ENCODE measurements at regions not wholly inside any gene's neighbourhood (a gene's known extent, or its start where the extent isn't known, plus 50 kb on each side); places are given as distances from the start of the nearest gene placed in this dataset.

DNA sequence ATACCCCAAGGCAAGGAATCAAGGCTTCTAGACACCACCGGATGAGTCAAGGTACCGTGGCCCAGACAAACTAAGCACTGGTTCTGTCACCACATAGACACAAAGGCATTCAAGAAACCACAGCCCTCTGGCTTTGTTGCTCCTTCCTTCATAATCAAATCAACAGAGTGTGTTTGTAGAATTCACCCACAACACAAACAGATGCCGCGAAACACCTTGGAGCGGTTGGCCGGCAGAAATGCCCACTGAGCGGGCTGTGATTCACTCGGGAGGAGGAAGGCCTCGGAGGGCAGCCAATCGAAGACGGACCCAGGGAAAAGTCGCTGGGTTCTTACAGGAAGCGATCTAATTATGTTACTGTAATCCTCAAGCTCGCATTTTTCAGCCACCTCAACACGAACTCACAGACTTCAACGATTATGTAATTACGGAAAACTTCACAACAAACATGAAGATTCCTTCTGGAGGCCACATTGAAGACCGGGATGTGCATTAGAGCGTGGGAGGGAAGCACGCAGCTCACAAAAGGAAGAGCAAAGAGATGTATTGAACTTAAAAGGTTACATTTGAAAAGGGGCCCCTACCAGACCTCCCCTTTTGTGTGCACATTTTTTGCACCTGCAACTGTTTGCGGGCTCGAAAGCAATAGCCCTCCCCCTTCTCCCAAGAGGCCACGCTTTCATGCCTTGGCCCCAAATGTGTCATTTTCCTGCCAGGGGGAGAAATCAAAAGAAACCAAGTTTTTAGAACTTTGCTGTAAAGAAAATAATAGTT, 184.7 kb upstream of the PREP start:
- Histone ChIP-seq H3K9me3 (ENCODE audit: insufficient read depth, low read length) (no peaks in the 10 kb centered on the region), H3K4me1 (ENCODE audit: insufficient read depth, insufficient read length) (no peaks in the 10 kb centered on the region), H3K36me3 (ENCODE audit: insufficient read depth, insufficient read length, low read length) (no peaks in the 10 kb centered on the region), H3K9ac (ENCODE audit: insufficient read length, low read depth) (no peak overlapping the region), H3K27me3 (ENCODE audit: insufficient read depth, insufficient read length) (no peaks in the 10 kb centered on the region), H3K4me3 (ENCODE audit: insufficient read length, low read depth) (no peak overlapping the region)
- TF ChIP-seq YY1 (IDR thresholded peaks at IDR 0.05; ENCODE audit: insufficient read depth, insufficient read length): no peak
- no peak for TF ChIP-seq ZNF274 (IDR thresholded peaks at IDR 0.05; ENCODE audit: low read depth, low read length)
- no peak for TF ChIP-seq SUZ12 (IDR thresholded peaks at IDR 0.05; ENCODE audit: extremely low read depth, insufficient read depth, insufficient read length)
- DNase-seq (ENCODE audit: low read depth, low spot score): no peak

DNA sequence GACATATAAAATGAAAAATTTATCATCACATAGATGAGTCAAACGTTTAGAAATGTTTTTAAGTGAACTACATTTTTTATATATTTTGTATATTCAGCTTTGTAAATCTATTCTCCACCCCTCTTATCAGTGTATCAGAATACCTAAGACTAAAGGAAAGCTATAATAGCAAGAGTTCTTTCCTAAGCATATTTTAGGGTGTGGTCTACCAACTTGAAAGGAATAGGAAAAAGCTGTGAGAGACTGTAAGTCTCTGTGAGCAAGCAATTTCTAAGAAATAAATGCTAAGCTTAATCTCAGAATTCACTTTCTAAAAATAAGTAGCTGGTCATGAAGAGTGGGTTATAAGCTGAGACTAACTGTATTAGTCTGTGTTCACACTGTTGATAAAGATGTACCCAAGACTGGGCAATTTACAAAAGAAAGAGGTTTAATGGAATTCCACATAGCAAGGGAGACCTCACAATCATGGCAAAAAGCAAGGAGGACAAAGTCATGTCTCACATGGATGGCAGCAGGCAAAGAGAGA, 175.4 kb upstream of the PREP start:
- H3K9me3 ChIP-seq (ENCODE audit: insufficient read depth, low read length): no peaks in the 10 kb centered on the region
- H3K4me1 ChIP-seq (ENCODE audit: insufficient read depth, insufficient read length): no peaks in the 10 kb centered on the region
- no peak overlapping the region for H3K9ac ChIP-seq (ENCODE audit: insufficient read length, low read depth)
- H3K4me3 ChIP-seq (ENCODE audit: insufficient read length, low read depth): no peak overlapping the region
- no peaks in the 10 kb centered on the region for H3K36me3 ChIP-seq (ENCODE audit: insufficient read depth, insufficient read length, low read length)
- DNase-seq (ENCODE audit: low read depth, low spot score): no peak
- TF ChIP-seq SUZ12 (IDR thresholded peaks at IDR 0.05; ENCODE audit: extremely low read depth, insufficient read depth, insufficient read length): no peak
- TF ChIP-seq YY1 (IDR thresholded peaks at IDR 0.05; ENCODE audit: insufficient read depth, insufficient read length): no peak
- TF ChIP-seq ZNF274 (IDR thresholded peaks at IDR 0.05; ENCODE audit: low read depth, low read length): no peak
- H3K27me3 ChIP-seq (ENCODE audit: insufficient read depth, insufficient read length): no peaks in the 10 kb centered on the region

DNA sequence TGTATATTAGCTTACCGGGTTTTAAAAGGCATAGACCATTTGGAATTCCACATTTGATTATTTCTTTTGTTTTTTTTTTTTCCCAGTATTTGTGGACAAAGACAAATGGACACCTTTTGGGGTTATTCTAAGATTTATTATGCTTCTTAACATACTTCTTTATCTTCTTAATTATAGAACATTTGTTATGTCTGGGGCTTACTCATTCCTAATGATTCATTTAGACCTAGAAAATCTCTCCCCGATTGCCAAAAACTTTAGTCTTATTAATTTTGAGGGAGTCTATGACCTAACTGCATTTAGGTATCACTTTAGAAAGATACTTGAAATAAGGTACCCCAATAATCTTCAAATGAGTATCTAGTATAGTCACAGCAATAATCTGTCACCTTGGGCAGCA, 170.7 kb upstream of the PREP start:
- H3K36me3 ChIP-seq (ENCODE audit: insufficient read depth, insufficient read length, low read length): no peaks in the 10 kb centered on the region
- H3K27me3 ChIP-seq (ENCODE audit: insufficient read depth, insufficient read length): no peaks in the 10 kb centered on the region
- no peak for DNase-seq (ENCODE audit: low read depth, low spot score)
- no peak overlapping the region for H3K4me3 ChIP-seq (ENCODE audit: insufficient read length, low read depth)
- TF ChIP-seq YY1 (IDR thresholded peaks at IDR 0.05; ENCODE audit: insufficient read depth, insufficient read length): no peak
- TF ChIP-seq SUZ12 (IDR thresholded peaks at IDR 0.05; ENCODE audit: extremely low read depth, insufficient read depth, insufficient read length): no peak
- no peak for TF ChIP-seq ZNF274 (IDR thresholded peaks at IDR 0.05; ENCODE audit: low read depth, low read length)
- no peaks in the 10 kb centered on the region for H3K9me3 ChIP-seq (ENCODE audit: insufficient read depth, low read length)
- no peak overlapping the region for H3K9ac ChIP-seq (ENCODE audit: insufficient read length, low read depth)
- no peaks in the 10 kb centered on the region for H3K4me1 ChIP-seq (ENCODE audit: insufficient read depth, insufficient read length)

DNA sequence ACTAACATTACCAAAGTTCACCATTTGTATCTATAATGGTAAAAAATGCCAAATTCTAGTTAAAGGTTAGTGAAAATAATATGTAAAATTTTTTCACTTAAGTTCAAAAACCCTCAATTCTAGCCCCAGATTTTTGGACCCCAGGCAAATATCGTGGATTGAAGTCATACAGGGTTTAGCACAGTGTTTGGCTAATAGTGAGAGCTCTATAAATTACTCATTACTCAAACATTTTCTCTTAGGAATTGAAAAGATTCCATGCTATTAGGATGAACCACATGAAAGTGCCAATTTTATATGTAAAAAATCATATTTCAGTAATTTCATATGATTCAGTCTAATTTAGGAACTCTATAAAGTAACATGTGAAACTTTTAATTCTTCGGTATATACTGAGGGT, 170.3 kb upstream of the PREP start:
- no peaks in the 10 kb centered on the region for H3K36me3 ChIP-seq (ENCODE audit: insufficient read depth, insufficient read length, low read length)
- H3K27me3 ChIP-seq (ENCODE audit: insufficient read depth, insufficient read length): no peaks in the 10 kb centered on the region
- no peak overlapping the region for H3K4me3 ChIP-seq (ENCODE audit: insufficient read length, low read depth)
- H3K9ac ChIP-seq (ENCODE audit: insufficient read length, low read depth): no peak overlapping the region
- DNase-seq (ENCODE audit: low read depth, low spot score): no peak
- no peaks in the 10 kb centered on the region for H3K4me1 ChIP-seq (ENCODE audit: insufficient read depth, insufficient read length)
- no peaks in the 10 kb centered on the region for H3K9me3 ChIP-seq (ENCODE audit: insufficient read depth, low read length)
- no peak for TF ChIP-seq YY1 (IDR thresholded peaks at IDR 0.05; ENCODE audit: insufficient read depth, insufficient read length)
- no peak for TF ChIP-seq ZNF274 (IDR thresholded peaks at IDR 0.05; ENCODE audit: low read depth, low read length)
- TF ChIP-seq SUZ12 (IDR thresholded peaks at IDR 0.05; ENCODE audit: extremely low read depth, insufficient read depth, insufficient read length): no peak

DNA sequence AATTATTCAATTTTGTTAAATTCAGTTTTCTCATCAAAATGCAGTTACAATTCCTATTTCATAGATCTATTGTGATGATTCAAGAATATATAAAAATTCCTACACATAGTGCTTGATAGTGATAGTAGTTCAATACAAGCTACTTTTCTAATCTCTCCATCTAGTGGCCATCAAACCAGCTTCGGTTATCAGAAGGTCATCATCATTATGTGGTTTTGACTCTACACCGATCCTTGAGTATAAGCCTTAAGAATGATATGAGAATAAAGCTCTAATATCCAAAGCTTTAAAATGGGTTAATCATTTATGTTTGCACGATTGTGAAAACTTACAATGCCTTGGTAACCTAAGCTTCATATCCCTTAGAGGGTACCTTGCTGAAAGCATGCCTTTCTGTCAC, 167.5 kb upstream of the PREP start:
- no peaks in the 10 kb centered on the region for H3K9me3 ChIP-seq (ENCODE audit: insufficient read depth, low read length)
- H3K4me1 ChIP-seq (ENCODE audit: insufficient read depth, insufficient read length): no peaks in the 10 kb centered on the region
- no peak overlapping the region for H3K9ac ChIP-seq (ENCODE audit: insufficient read length, low read depth)
- no peak for DNase-seq (ENCODE audit: low read depth, low spot score)
- no peak for TF ChIP-seq YY1 (IDR thresholded peaks at IDR 0.05; ENCODE audit: insufficient read depth, insufficient read length)
- no peak for TF ChIP-seq SUZ12 (IDR thresholded peaks at IDR 0.05; ENCODE audit: extremely low read depth, insufficient read depth, insufficient read length)
- no peak for TF ChIP-seq ZNF274 (IDR thresholded peaks at IDR 0.05; ENCODE audit: low read depth, low read length)
- H3K36me3 ChIP-seq (ENCODE audit: insufficient read depth, insufficient read length, low read length): no peaks in the 10 kb centered on the region
- no peaks in the 10 kb centered on the region for H3K27me3 ChIP-seq (ENCODE audit: insufficient read depth, insufficient read length)
- no peak overlapping the region for H3K4me3 ChIP-seq (ENCODE audit: insufficient read length, low read depth)

DNA sequence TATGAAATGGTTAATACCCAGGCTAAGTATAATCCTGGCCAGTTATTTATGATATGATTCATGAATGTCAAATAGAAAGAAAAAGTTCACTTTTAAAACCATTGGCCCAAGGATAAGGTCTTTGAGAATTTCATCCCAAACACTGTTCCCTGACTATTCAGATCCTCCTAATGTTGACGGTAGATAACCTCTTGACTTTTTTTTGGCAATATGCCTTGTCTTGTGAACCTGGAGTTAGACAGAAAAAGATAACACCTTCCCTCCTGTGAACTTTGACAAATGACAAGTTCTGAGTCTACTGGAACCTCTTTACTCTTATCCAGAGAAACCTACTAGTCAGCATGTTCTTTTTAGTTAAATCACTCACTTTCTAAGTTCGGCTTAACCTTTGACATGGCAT, 166.8 kb upstream of the PREP start:
- H3K4me1 ChIP-seq (ENCODE audit: insufficient read depth, insufficient read length): no peaks in the 10 kb centered on the region
- no peaks in the 10 kb centered on the region for H3K36me3 ChIP-seq (ENCODE audit: insufficient read depth, insufficient read length, low read length)
- TF ChIP-seq ZNF274 (IDR thresholded peaks at IDR 0.05; ENCODE audit: low read depth, low read length): no peak
- TF ChIP-seq SUZ12 (IDR thresholded peaks at IDR 0.05; ENCODE audit: extremely low read depth, insufficient read depth, insufficient read length): no peak
- H3K9ac ChIP-seq (ENCODE audit: insufficient read length, low read depth): no peak overlapping the region
- H3K27me3 ChIP-seq (ENCODE audit: insufficient read depth, insufficient read length): no peaks in the 10 kb centered on the region
- DNase-seq (ENCODE audit: low read depth, low spot score): no peak
- no peak overlapping the region for H3K4me3 ChIP-seq (ENCODE audit: insufficient read length, low read depth)
- no peaks in the 10 kb centered on the region for H3K9me3 ChIP-seq (ENCODE audit: insufficient read depth, low read length)

DNA sequence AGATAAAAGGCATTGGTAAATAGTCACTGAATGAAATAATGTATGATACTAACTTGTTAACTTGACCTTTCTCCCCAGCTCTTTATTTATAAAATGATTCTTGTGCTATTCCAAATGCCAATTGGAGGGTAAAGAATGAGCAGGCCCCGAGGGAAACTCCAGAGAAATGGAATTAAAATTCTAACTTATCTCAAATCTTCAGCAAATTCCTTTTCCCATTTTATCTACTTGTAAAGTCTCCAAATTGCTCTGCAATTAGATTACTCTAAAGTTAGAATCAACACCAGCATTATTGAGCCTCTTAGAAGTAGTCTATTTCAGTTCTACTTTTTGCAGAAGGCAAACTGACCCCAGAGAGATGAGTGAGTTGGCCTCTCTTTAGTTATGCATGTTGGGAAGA, 165.9 kb upstream of the PREP start:
- no peaks in the 10 kb centered on the region for H3K36me3 ChIP-seq (ENCODE audit: insufficient read depth, insufficient read length, low read length)
- TF ChIP-seq ZNF274 (IDR thresholded peaks at IDR 0.05; ENCODE audit: low read depth, low read length): no peak
- no peak for TF ChIP-seq YY1 (IDR thresholded peaks at IDR 0.05; ENCODE audit: insufficient read depth, insufficient read length)
- TF ChIP-seq SUZ12 (IDR thresholded peaks at IDR 0.05; ENCODE audit: extremely low read depth, insufficient read depth, insufficient read length): no peak
- no peaks in the 10 kb centered on the region for H3K9me3 ChIP-seq (ENCODE audit: insufficient read depth, low read length)
- no peak for DNase-seq (ENCODE audit: low read depth, low spot score)
- no peak overlapping the region for H3K9ac ChIP-seq (ENCODE audit: insufficient read length, low read depth)
- H3K4me1 ChIP-seq (ENCODE audit: insufficient read depth, insufficient read length): no peaks in the 10 kb centered on the region
- H3K27me3 ChIP-seq (ENCODE audit: insufficient read depth, insufficient read length): no peaks in the 10 kb centered on the region
- H3K4me3 ChIP-seq (ENCODE audit: insufficient read length, low read depth): no peak overlapping the region
